Stimulated activated naive CD8-positive, alpha-beta T cell treated with anti-CD3 and anti-CD28 coated beads, Interleukin-15, Interleukin-2, amounts not matched to agents 100 U/mL and 50 U/mL, for 24 hours (primary cell): ENCODE measurements at regions not wholly inside any gene's neighbourhood (a gene's known extent, or its start where the extent isn't known, plus 50 kb on each side); places are given as distances from the start of the nearest gene placed in this dataset.
"Not testable (repeated sequence)": the region's sequence is repeated elsewhere in the genome, so short reads cannot be mapped to it uniquely, and the experiment has no call there.

Experiments
- ATAC-seq: fragments of 150-1000 bp; cut with Tn5 transposase; one replicate; pipeline ENCODE4 v1.10.0; 2021
- DNase-seq: peaks from one replicate; pipeline ENCODE4 v3.0.0; 2021

DNA sequence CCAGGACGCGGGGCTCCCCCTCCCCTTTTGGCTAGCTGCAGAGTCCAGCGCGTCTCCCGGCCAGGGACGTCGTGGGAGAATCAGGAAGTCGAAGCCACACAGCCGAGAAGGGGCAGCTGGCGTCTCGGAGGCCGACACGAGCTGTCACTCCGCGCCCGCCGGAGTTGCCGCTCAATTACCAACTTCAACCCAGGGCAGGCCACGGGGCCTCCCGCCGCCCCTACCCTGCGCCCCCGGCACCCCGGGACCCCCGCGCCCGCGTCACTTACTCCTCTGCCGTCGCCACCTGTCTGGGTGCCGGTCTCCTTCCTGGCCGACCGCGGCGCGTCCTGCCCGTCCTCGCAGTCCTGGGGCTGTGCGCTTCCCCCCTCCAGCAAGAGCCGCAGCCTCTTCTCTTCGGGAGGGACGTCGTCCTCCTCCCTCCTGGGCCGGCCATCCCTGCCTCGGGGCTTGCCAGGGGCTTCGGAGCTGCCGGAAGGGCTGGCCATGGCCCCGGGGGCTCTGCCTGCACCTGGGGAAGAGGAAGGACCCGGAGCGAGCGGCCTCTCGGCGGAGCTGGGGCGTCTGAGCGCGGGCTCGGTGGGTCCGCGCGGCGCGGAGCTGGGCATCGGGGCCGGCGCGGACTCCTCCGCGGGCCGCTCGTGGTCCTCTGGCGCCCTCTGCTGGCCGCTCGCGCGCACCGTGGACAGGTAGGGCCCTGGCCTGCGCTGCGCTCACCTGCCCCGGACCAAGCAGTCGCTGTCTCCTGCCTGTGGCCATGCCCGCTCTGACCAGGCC, 65.6 kb upstream of the CLEC6A start:
- DNase-seq: peak; percentile 89

GRCh38 chr12:8396225-8397071, 59.3 kb upstream of the CLEC6A start:
- ATAC-seq: peak; percentile 94
- peak; percentile 78 for DNase-seq

More for the DNA sequence above, 65.6 kb upstream of the CLEC6A start:
- not testable (repeated sequence) for ATAC-seq

- ATAC-seq: not testable (repeated sequence)
Observed at GRCh38 chr12:8397378-8397777, 58.4 kb upstream of the CLEC6A start.

DNA sequence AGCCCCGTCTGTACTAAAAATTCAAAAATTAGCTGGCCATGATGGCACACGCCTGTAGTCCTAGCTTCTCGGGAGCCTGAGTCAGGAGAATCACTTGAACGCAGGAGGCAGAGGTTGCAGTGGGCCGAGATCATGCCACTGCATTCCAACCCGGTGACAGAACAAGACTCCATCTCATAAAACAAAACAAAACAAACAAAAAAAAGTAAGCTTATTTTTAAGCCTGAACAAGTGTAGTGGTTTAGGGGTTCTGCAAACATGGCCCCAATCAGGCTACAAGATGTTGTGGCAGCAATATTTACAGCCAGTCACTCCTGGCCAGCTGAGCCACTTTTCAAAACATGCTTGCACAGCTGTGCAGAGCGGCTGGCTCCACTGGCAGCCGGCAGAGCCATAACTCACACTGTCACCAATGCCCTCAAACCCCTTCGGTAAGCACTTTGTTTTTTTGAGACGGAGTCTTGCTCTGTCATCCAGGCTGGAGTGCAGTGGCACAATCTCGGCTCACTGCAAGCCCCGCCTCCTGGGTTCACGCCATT, 56.2 kb upstream of the CLEC6A start:
- ATAC-seq: not testable (repeated sequence)

More at GRCh38 chr12:8397378-8397777, 58.4 kb upstream of the CLEC6A start:
- not testable (repeated sequence) for DNase-seq

DNA sequence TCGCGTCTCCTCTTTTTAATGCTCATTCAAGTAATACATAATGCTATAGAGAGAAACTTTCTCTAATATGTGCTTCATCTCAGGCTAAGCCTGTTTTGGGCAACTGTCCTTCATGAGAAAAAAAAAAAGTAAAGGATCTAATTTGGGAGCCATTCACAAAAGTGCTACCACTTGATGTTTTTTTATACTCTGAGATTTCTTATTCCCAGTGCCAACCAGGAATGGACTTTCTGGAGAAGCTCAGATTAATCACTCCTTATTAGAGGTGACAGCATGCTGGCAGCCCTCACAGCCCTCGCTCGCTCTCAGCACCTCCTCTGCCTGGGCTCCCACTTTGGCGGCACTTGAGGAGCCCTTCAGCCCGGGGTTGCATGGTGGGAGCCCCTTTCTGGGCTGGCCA, 51.9 kb upstream of the CLEC6A start:
- DNase-seq: not testable (repeated sequence)

More for the DNA sequence above, 56.2 kb upstream of the CLEC6A start:
- not testable (repeated sequence) for DNase-seq

DNA sequence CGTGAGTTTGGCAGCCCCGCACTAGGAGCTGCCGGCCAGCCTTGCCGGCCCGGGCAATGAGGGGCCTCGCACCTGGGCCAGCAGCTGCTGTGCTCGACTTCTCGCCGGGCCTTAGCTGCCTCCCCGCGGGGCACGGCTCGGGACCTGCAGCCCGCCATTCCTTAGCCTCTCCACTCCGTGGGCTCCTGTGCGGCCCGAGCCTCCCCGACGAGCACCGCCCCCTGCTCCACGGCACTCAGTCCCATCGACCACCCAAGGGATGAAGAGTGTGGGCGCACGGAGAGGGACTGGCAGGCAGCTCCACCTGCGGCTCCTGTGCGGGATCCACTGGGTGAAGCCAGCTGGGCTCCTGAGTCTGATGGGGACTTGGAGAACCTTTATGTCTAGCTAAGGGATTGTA, 51.4 kb upstream of the CLEC6A start:
- ATAC-seq, DNase-seq: not testable (repeated sequence)

More for the DNA sequence above, 51.9 kb upstream of the CLEC6A start:
- ATAC-seq: not testable (repeated sequence)
